SK-N-SH (cell line): ENCODE measurements at regions not wholly inside any gene's neighbourhood (a gene's known extent, or its start where the extent isn't known, plus 50 kb on each side); places are given as distances from the start of the nearest gene placed in this dataset.

ENCODE experiments used
- CTCF ChIA-PET: fragments of 300-600, 350-600 bp; formaldehyde crosslinking; extraction: SDS; loops from one replicate; lab custom pipeline; 2021; lab: Yijun Ruan, JAX
- POLR2A ChIA-PET: fragments of 350-600 bp; sonication (Branson Sonifier 250); formaldehyde crosslinking; extraction: SDS; loops from one replicate; lab custom pipeline; 2020; ENCODE audit warnings: antibody characterized with exemption, inconsistent platforms; lab: Yijun Ruan, JAX
- DNase-seq: peaks from one replicate; pipeline ENCODE4 v3.0.0; 2012
- H2AFZ ChIP-seq: fragments of 200-600 bp; sonication (generic); 2 replicates; pipeline ENCODE4 v1.8.1; 2016; ENCODE audit warnings: antibody characterized with exemption, mild to moderate bottlenecking, low read depth
- H3F3A ChIP-seq: fragments of 200-600 bp; sonication (generic); replicated peaks from 2 replicates; pipeline ENCODE3; 2016; ENCODE audit warnings: antibody characterized with exemption, mild to moderate bottlenecking; ENCODE audit not compliant: insufficient read depth
- H3K27ac ChIP-seq, 2 experiments: fragments of 200-500 bp in 1 of 2; fragments of 200-600 bp in 1 of 2; sonication (Bioruptor generic) in 1 of 2; sonication (generic), shearing (Covaris generic) in 1 of 2; 2 replicates each; pipeline versions ENCODE4 v1.5.1 to v1.6.1; 2014 to 2016; ENCODE audit warnings: low read depth in 2 of 2, inconsistent platforms in 1 of 2, low read length in 1 of 2, mild to moderate bottlenecking in 1 of 2, mixed read lengths in 1 of 2
- H3K27me3 ChIP-seq: fragments of 200-600 bp; sonication (generic), shearing (Covaris generic); 2 replicates; pipeline ENCODE4 v1.6.1; 2016; ENCODE audit warnings: mixed run types; ENCODE audit not compliant: insufficient read depth
- H3K36me3 ChIP-seq, 2 experiments: fragments of 200-500 bp in 1 of 2; fragments of 200-600 bp in 1 of 2; sonication (Bioruptor generic) in 1 of 2; sonication (generic) in 1 of 2; replicated peaks in 1 of 2; 2 replicates each; pipeline versions ENCODE3 to v1.5.1; 2014 to 2016; ENCODE audit warnings: low read length in 1 of 2, mild to moderate bottlenecking in 1 of 2; ENCODE audit not compliant: insufficient read depth in 2 of 2, control insufficient read depth in 1 of 2
- H3K4me1 ChIP-seq, 2 experiments: fragments of 200-500 bp in 1 of 2; fragments of 200-600 bp in 1 of 2; sonication (Bioruptor generic) in 1 of 2; sonication (generic), shearing (Covaris generic) in 1 of 2; 2 replicates each; pipeline versions ENCODE4 v1.5.1 to v1.6.1; 2014 to 2016; ENCODE audit warnings: low read depth in 1 of 2, low read length in 1 of 2, mixed run types in 1 of 2; ENCODE audit not compliant: insufficient read depth in 2 of 2, control insufficient read depth in 1 of 2
- H3K4me2 ChIP-seq: fragments of 200-600 bp; sonication (generic), shearing (Covaris generic); 2 replicates; pipeline ENCODE4 v1.6.1; 2017; ENCODE audit warnings: mixed run types
- H3K4me3 ChIP-seq, 2 experiments: fragments of 200-500 bp in 1 of 2; fragments of 200-600 bp in 1 of 2; sonication (Bioruptor generic) in 1 of 2; sonication (generic), shearing (Covaris generic) in 1 of 2; 2 replicates each; pipeline versions ENCODE4 v1.5.1 to v1.8.1; 2014 to 2016; ENCODE audit warnings: low read depth in 2 of 2, inconsistent platforms in 1 of 2, low read length in 1 of 2, mild to moderate bottlenecking in 1 of 2, mixed read lengths in 1 of 2, moderate library complexity in 1 of 2
- H3K79me2 ChIP-seq: fragments of 200-600 bp; sonication (generic); 2 replicates; pipeline ENCODE4 v1.8.1; 2017; ENCODE audit warnings: mild to moderate bottlenecking; ENCODE audit not compliant: insufficient read depth
- H3K9ac ChIP-seq: fragments of 200-600 bp; sonication (generic); 2 replicates; pipeline ENCODE4 v1.6.1; 2017; ENCODE audit warnings: mixed run types
- H3K9me2 ChIP-seq: fragments of 200-600 bp; sonication (generic); 2 replicates; pipeline ENCODE4 v1.6.1; 2017; ENCODE audit warnings: mixed run types
- H3K9me3 ChIP-seq: fragments of 200-600 bp; sonication (generic); 2 replicates; pipeline ENCODE4 v1.6.1; 2017; ENCODE audit warnings: mixed run types, mild to moderate bottlenecking, moderate library complexity
- H4K20me1 ChIP-seq: fragments of 200-600 bp; sonication (generic); 2 replicates; pipeline ENCODE4 v1.6.1; 2017; ENCODE audit warnings: mild to moderate bottlenecking, mixed run types; ENCODE audit not compliant: insufficient read depth
- FOSL2 ChIP-seq: IDR thresholded peaks from 2 replicates; pipeline ENCODE4 v1.4.0; 2012; ENCODE audit warnings: low read depth, mild to moderate bottlenecking, moderate library complexity, borderline replicate concordance
- FOXJ3 ChIP-seq: sonication (generic); formaldehyde crosslinking; IDR thresholded peaks from 2 replicates; pipeline ENCODE4 v1.5.1; 2020; ENCODE audit warnings: mild to moderate bottlenecking, missing genetic modification reagents
- FOXM1 ChIP-seq: IDR thresholded peaks from 2 replicates; pipeline ENCODE4 v1.4.0; 2012; ENCODE audit warnings: low read depth, mild to moderate bottlenecking
- GABPA ChIP-seq: IDR thresholded peaks from 2 replicates; pipeline ENCODE4 v1.4.0; 2012; ENCODE audit warnings: low read depth, mild to moderate bottlenecking
- IRF3 ChIP-seq: fragments of 150-350 bp; IDR thresholded peaks from 2 replicates; pipeline ENCODE4 v1.6.1; 2016; ENCODE audit warnings: mild to moderate bottlenecking, low read depth, low read length
- POLR2AphosphoS5 ChIP-seq: IDR thresholded peaks from 2 replicates; pipeline ENCODE4 v1.6.1; 2012; ENCODE audit warnings: low read depth, low read length
- RAD21 ChIP-seq: IDR thresholded peaks from 2 replicates; pipeline ENCODE4 v1.6.1; 2012; ENCODE audit warnings: mild to moderate bottlenecking, low read length
- TAF1 ChIP-seq: IDR thresholded peaks from 2 replicates; pipeline ENCODE4 v1.6.1; 2012; ENCODE audit warnings: low read depth, mild to moderate bottlenecking, low read length, moderate library complexity, borderline replicate concordance
- YY1 ChIP-seq: IDR thresholded peaks from 2 replicates; pipeline ENCODE4 v1.4.0; 2012; ENCODE audit warnings: low read depth, mild to moderate bottlenecking
- TF ChIP-seq, protein P1 (sequence below): IDR thresholded peaks from 2 replicates; pipeline ENCODE4 v1.4.0; 2012; ENCODE audit warnings: low read depth
- TF ChIP-seq, protein P2 (sequence below): fragments of 200-600 bp; sonication (generic); IDR thresholded peaks from 2 replicates; pipeline ENCODE4 v1.6.1; 2017; ENCODE audit warnings: antibody characterized with exemption, mild to moderate bottlenecking, moderate library complexity
- TF ChIP-seq, protein P3 (sequence below): fragments of 150-350 bp; IDR thresholded peaks from 2 replicates; pipeline ENCODE4 v1.6.1; 2017; ENCODE audit warnings: antibody characterized with exemption, low read length, low read depth, borderline replicate concordance

DNA sequence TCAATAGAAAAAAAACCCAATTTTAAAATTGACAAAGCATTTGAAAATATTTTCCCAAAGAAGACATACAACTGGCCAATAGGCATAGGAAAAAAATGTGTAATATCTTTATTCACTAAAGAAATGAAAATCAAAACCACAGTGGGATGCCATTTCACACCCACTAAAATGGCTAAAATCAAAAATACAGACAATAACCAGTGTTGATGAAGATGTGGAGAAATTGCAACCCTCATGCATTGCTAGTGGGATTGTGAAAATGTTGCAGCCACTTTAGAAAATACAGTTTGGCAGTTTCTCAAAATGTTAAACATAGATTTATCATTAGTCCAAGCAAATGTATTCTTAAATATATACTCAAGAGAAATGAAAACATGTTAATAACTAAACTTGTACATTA, 315.1 kb upstream of the GPR149 start:
- Histone ChIP-seq H2AFZ (no peak overlapping the region), H3K4me1 (no peaks in the 10 kb centered on the region), H3K4me3 (no peak overlapping the region), H3K27me3 (no peaks in the 10 kb centered on the region), H3K9me3 (no peaks in the 10 kb centered on the region), H3K9ac (no peak overlapping the region), H3K4me2 (no peak overlapping the region), H3K36me3 (no peaks in the 10 kb centered on the region), H3K27ac (no peak overlapping the region), H3K79me2 (no peaks in the 10 kb centered on the region), H3F3A (no peaks in the 10 kb centered on the region), H4K20me1 (no peaks in the 10 kb centered on the region), H3K9me2 (no peaks in the 10 kb centered on the region)
- TF ChIP-seq IRF3 (no peak), FOXJ3 (CRISPR knock-in tag) (no peak), FOXM1 (no peak), GABPA (no peak), RAD21 (no peak), POLR2AphosphoS5 (no peak), TAF1 (no peak), FOSL2 (no peak), YY1 (no peak)
- TF ChIP-seq, protein P1, sequence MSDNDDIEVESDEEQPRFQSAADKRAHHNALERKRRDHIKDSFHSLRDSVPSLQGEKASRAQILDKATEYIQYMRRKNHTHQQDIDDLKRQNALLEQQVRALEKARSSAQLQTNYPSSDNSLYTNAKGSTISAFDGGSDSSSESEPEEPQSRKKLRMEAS, result no peak
- TF ChIP-seq, protein P2, sequence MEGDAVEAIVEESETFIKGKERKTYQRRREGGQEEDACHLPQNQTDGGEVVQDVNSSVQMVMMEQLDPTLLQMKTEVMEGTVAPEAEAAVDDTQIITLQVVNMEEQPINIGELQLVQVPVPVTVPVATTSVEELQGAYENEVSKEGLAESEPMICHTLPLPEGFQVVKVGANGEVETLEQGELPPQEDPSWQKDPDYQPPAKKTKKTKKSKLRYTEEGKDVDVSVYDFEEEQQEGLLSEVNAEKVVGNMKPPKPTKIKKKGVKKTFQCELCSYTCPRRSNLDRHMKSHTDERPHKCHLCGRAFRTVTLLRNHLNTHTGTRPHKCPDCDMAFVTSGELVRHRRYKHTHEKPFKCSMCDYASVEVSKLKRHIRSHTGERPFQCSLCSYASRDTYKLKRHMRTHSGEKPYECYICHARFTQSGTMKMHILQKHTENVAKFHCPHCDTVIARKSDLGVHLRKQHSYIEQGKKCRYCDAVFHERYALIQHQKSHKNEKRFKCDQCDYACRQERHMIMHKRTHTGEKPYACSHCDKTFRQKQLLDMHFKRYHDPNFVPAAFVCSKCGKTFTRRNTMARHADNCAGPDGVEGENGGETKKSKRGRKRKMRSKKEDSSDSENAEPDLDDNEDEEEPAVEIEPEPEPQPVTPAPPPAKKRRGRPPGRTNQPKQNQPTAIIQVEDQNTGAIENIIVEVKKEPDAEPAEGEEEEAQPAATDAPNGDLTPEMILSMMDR, result no peak
- TF ChIP-seq, protein P3, sequence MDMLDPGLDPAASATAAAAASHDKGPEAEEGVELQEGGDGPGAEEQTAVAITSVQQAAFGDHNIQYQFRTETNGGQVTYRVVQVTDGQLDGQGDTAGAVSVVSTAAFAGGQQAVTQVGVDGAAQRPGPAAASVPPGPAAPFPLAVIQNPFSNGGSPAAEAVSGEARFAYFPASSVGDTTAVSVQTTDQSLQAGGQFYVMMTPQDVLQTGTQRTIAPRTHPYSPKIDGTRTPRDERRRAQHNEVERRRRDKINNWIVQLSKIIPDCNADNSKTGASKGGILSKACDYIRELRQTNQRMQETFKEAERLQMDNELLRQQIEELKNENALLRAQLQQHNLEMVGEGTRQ, result no peak
- CTCF ChIA-PET, result no interaction called here
- POLR2A ChIA-PET, result no interaction called here
- DNase-seq, result no peak

DNA sequence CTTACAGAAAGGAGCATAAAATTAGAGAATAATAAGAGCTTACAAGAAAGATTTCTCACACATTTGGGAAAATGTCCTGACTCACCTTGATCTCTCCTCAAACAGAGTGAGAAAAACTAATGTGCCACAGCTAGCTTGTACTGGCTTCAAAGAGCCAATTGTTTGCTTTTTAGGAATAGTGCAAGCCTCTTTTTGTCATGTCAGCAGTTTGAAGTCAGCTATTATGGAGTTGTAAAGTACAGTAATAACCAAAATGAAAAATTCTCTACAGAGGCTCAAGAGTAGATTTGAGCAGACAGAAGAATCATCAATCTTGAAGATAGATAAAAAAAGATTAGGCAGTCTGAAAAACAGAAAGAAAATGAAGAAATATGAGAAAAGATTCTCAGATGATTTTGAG, 313.4 kb upstream of the GPR149 start:
- no peak overlapping the region for H3K9ac ChIP-seq
- H3K9me3 ChIP-seq, result no peaks in the 10 kb centered on the region
- DNase-seq, result no peak
- H3K4me3 ChIP-seq, result no peak overlapping the region
- no peaks in the 10 kb centered on the region for H3F3A ChIP-seq
- ChIA-PET CTCF (interaction anchor here (1.1 kb wide), 1 partner anchor 27 kb away, joined by 3 read pairs; no protein-coding TSS in a partner anchor), POLR2A (no interaction called here)
- no peaks in the 10 kb centered on the region for H3K4me1 ChIP-seq
- H3K9me2 ChIP-seq, result no peaks in the 10 kb centered on the region
- H3K27ac ChIP-seq, result no peak overlapping the region
- no peaks in the 10 kb centered on the region for H3K36me3 ChIP-seq
- TF ChIP-seq, protein P2, result no peak
- TF ChIP-seq YY1 (no peak), POLR2AphosphoS5 (no peak)
- H4K20me1 ChIP-seq, result no peaks in the 10 kb centered on the region
- H3K4me2 ChIP-seq, result no peak overlapping the region
- no peaks in the 10 kb centered on the region for H3K27me3 ChIP-seq
- H3K79me2 ChIP-seq, result no peaks in the 10 kb centered on the region
- H2AFZ ChIP-seq, result no peak overlapping the region; the same call in 1 of the 2 replicates
